Stimulated activated memory B cell treated with anti-CD40 and anti-IgM and Interleukin-4, amounts not matched to agents 10 μg/mL and 1 μg/mL and 100 μg/mL, for 72 hours (primary cell): ENCODE measurements at regions not wholly inside any gene's neighbourhood (a gene's known extent, or its start where the extent isn't known, plus 50 kb on each side); places are given as distances from the start of the nearest gene placed in this dataset.

Source experiments
- ATAC-seq: fragments of 150-1000 bp; cut with Tn5 transposase; 2 replicates; pipeline ENCODE4 v1.10.0; 2021
- H3K27ac Mint-ChIP-seq: one replicate; pipeline ENCODE4 v1.8.0; 2022; ENCODE audit warnings: mild to moderate bottlenecking, mixed read lengths
- H3K27me3 Mint-ChIP-seq: one replicate; pipeline ENCODE4 v1.8.0; 2022; ENCODE audit warnings: mixed read lengths
- H3K36me3 Mint-ChIP-seq: one replicate; pipeline ENCODE4 v1.8.0; 2022; ENCODE audit warnings: mixed read lengths
- H3K4me1 Mint-ChIP-seq: one replicate; pipeline ENCODE4 v1.8.0; 2022; ENCODE audit warnings: mixed read lengths
- H3K4me3 Mint-ChIP-seq: one replicate; pipeline ENCODE4 v1.8.0; 2022; ENCODE audit warnings: mild to moderate bottlenecking, moderate library complexity, mixed read lengths
- H3K9me3 Mint-ChIP-seq: one replicate; pipeline ENCODE4 v1.8.0; 2022; ENCODE audit warnings: mixed read lengths

DNA sequence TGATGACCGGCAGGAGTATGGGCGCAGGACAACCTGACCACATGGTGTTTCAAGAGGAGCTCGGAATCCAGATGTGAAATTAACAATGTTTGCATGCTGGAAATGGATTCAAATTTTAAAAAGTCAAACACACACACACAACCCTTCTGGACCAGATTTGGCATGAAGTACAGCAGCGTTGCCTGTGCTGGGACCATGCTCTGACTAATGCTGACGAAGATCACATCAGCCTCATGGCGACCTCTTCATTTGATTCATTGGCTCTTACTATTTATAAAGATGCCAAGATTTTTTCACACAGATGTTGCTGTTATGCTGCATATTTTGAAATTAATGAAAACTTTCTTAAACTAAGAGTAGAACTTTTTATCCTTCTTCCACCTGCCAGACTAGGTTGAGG lies 926.6 kb upstream of the TMEM132C start:
- H3K36me3 Mint-ChIP-seq = no peaks in the 10 kb centered on the region
- no peak overlapping the region for H3K4me3 Mint-ChIP-seq
- ATAC-seq = no peak
- H3K9me3 Mint-ChIP-seq = no peaks in the 10 kb centered on the region
- H3K4me1 Mint-ChIP-seq = no peaks in the 10 kb centered on the region
- no peak overlapping the region for H3K27ac Mint-ChIP-seq
- H3K27me3 Mint-ChIP-seq = no peaks in the 10 kb centered on the region

DNA sequence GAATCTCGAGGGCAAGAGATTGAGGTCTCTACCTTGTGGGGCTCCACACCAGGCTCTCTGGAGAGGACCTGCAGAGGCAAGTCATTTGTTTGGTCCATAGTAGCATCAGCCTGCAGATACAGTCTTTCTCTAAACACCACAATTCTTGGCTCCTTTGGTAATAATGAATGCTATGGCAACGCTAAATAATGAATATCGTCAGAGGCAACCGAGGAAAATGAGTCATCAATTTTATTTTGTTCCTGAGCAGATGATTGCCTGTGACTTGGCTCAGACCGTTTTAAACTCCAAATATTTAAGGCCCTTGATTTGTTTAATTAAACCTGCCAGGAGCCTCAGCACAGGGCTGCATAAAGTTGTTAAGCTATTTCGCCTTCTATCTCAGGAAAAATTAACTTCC lies 924.1 kb upstream of the TMEM132C start:
- Mint-ChIP-seq H3K9me3 (peaks cover 10% of the 10 kb centered on the region), H3K27me3 (no peaks in the 10 kb centered on the region)

GRCh38 chr12:127343940-127344339 lies 923.0 kb upstream of the TMEM132C start:
- Mint-ChIP-seq H3K36me3 (no peaks in the 10 kb centered on the region), H3K27me3 (no peaks in the 10 kb centered on the region), H3K27ac (no peak overlapping the region), H3K9me3 (peaks cover 10% of the 10 kb centered on the region), H3K4me1 (no peaks in the 10 kb centered on the region), H3K4me3 (no peak overlapping the region)
- ATAC-seq = no peak

More for the DNA sequence above, 924.1 kb upstream of the TMEM132C start:
- H3K4me1 Mint-ChIP-seq = no peaks in the 10 kb centered on the region
- H3K27ac Mint-ChIP-seq = no peak overlapping the region
- no peak overlapping the region for H3K4me3 Mint-ChIP-seq
- ATAC-seq = no peak
- no peaks in the 10 kb centered on the region for H3K36me3 Mint-ChIP-seq

DNA sequence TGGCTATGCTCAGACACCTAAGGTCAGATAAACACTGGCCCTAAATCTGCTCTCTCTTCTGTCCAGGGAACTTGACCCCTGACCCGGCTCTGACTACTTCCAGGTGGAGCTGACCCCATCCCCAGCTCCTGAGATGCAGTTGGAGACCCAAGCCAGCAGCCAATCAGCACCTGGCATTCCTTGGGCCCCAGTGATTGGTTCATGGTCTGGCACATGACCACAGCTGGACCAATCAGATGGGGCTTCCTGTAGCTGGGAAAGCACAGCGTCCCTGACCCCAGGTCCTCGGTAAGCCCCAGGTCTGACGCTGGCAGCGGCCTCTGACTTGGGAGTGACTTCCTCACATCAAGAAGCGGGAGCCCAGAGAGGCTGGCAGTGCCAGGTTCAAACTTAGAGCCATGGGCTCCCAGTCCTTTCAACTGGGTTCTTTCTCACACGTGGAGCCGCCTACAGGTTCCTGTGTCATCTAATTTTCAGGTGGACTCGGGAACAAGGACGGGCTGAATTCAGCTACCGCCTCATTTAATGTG lies 915.4 kb upstream of the TMEM132C start:
- Mint-ChIP-seq H3K4me3 (no peak overlapping the region), H3K36me3 (no peaks in the 10 kb centered on the region), H3K27me3 (no peaks in the 10 kb centered on the region), H3K27ac (no peak overlapping the region), H3K4me1 (no peaks in the 10 kb centered on the region), H3K9me3 (peaks cover 13% of the 10 kb centered on the region)
- no peak for ATAC-seq

GRCh38 chr12:127355061-127355841 lies 911.7 kb upstream of the TMEM132C start:
- ATAC-seq = no peak
- Mint-ChIP-seq H3K9me3 (peaks cover 5% of the 10 kb centered on the region), H3K27me3 (no peaks in the 10 kb centered on the region), H3K27ac (no peak overlapping the region), H3K36me3 (no peaks in the 10 kb centered on the region), H3K4me1 (no peaks in the 10 kb centered on the region), H3K4me3 (no peak overlapping the region)

DNA sequence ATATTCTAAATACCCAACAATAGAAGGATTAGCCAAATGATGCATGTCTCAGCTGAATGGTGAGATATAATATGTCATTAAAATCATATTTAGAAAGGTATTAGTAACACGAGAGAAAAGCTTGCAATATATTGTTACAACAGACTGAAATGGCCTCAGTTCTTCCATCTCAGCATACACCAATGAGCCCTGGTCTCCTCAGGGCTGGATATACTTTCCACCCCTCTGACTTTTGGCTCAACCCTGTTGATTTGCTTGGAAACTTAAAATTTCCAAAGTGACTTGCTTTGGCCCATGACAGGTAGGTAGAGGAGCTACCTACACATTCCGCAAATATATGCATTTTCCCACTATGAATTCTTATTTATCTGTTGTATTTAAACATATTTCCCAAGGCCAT lies 908.1 kb upstream of the TMEM132C start:
- no peaks in the 10 kb centered on the region for H3K9me3 Mint-ChIP-seq
- H3K4me3 Mint-ChIP-seq = no peak overlapping the region
- no peaks in the 10 kb centered on the region for H3K4me1 Mint-ChIP-seq
- no peaks in the 10 kb centered on the region for H3K27me3 Mint-ChIP-seq
- H3K36me3 Mint-ChIP-seq = no peaks in the 10 kb centered on the region
- no peak overlapping the region for H3K27ac Mint-ChIP-seq
- no peak for ATAC-seq

GRCh38 chr12:127360580-127360979 lies 906.4 kb upstream of the TMEM132C start:
- no peaks in the 10 kb centered on the region for H3K36me3 Mint-ChIP-seq
- peaks cover 3% of the 10 kb centered on the region for H3K9me3 Mint-ChIP-seq
- no peak for ATAC-seq

GRCh38 chr12:127362121-127362520 lies 904.8 kb upstream of the TMEM132C start:
- no peak for ATAC-seq
- H3K9me3 Mint-ChIP-seq = peaks cover 4% of the 10 kb centered on the region
- H3K4me1 Mint-ChIP-seq = no peaks in the 10 kb centered on the region
- no peak overlapping the region for H3K27ac Mint-ChIP-seq
- H3K4me3 Mint-ChIP-seq = no peak overlapping the region
- H3K27me3 Mint-ChIP-seq = no peaks in the 10 kb centered on the region
- H3K36me3 Mint-ChIP-seq = no peaks in the 10 kb centered on the region

More at GRCh38 chr12:127360580-127360979, 906.4 kb upstream of the TMEM132C start:
- Mint-ChIP-seq H3K4me3 (no peak overlapping the region), H3K27me3 (no peaks in the 10 kb centered on the region), H3K4me1 (no peaks in the 10 kb centered on the region), H3K27ac (no peak overlapping the region)

DNA sequence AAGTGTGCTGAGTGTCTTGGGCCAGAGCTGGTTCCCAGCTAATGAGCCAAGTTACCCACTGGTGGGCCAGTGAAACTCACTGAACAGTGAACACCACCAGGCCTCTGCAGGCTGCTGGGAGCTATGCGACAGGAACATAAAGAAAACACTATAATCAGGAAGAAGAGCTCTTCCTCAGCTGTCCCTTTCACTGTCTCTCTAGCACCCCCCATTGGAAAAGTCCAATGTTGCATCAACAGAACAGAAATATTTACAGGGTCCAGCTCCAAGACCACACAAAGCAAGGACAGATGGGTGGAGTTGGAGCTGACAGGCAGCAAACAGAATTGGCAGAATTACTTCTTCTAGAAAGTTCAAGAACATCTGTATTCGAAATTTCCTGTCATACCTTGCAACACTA lies 903.6 kb upstream of the TMEM132C start:
- H3K27me3 Mint-ChIP-seq = no peaks in the 10 kb centered on the region
- no peaks in the 10 kb centered on the region for H3K36me3 Mint-ChIP-seq
- H3K4me3 Mint-ChIP-seq = no peak overlapping the region
- no peak overlapping the region for H3K27ac Mint-ChIP-seq
- ATAC-seq = no peak
- no peaks in the 10 kb centered on the region for H3K4me1 Mint-ChIP-seq
- H3K9me3 Mint-ChIP-seq = peaks cover 4% of the 10 kb centered on the region

DNA sequence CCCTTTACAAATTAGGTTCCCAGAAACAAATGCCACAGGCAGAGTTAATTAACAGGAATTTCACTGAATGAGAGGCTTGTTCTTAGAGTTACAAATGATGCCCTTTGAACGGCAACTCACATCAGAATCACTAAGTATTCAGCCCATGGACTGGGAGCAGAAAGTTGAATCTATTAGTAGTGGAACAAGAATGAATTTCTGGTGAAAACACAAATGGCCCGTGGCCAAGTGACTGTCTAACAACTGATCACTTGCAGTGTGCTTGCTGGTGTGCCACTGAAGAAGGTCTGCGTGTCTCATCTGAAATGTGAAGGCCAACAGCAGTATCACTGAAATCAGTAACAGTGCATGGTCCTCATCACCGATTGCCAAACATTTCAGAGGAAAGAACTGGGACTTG lies 893.4 kb upstream of the TMEM132C start:
- Mint-ChIP-seq H3K9me3 (peaks cover 10% of the 10 kb centered on the region), H3K36me3 (no peaks in the 10 kb centered on the region), H3K4me1 (no peaks in the 10 kb centered on the region), H3K4me3 (no peak overlapping the region), H3K27me3 (no peaks in the 10 kb centered on the region), H3K27ac (no peak overlapping the region)
- no peak for ATAC-seq

DNA sequence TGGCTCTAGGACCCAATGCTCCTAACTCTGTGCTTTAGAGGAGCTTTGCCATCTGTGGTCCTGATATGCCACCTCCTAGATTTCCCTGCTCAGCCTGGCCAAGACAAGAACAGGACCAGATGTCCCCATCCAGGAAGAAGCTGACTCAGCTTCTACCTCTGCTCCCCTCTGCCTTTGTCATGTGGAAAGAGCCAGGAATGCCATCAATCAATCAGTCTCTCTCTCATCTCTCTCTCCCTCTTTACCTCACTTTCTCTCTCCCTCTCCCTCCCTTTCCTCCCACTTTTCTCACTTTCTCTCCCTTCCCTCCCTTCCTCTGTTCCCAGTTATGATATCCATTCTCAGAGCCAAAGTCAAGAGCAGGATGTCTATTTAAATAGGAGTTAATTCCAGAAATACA lies 892.5 kb upstream of the TMEM132C start:
- Mint-ChIP-seq H3K36me3 (no peaks in the 10 kb centered on the region), H3K4me1 (no peaks in the 10 kb centered on the region), H3K9me3 (peaks cover 8% of the 10 kb centered on the region), H3K27me3 (no peaks in the 10 kb centered on the region), H3K27ac (no peak overlapping the region), H3K4me3 (no peak overlapping the region)
- ATAC-seq = no peak

DNA sequence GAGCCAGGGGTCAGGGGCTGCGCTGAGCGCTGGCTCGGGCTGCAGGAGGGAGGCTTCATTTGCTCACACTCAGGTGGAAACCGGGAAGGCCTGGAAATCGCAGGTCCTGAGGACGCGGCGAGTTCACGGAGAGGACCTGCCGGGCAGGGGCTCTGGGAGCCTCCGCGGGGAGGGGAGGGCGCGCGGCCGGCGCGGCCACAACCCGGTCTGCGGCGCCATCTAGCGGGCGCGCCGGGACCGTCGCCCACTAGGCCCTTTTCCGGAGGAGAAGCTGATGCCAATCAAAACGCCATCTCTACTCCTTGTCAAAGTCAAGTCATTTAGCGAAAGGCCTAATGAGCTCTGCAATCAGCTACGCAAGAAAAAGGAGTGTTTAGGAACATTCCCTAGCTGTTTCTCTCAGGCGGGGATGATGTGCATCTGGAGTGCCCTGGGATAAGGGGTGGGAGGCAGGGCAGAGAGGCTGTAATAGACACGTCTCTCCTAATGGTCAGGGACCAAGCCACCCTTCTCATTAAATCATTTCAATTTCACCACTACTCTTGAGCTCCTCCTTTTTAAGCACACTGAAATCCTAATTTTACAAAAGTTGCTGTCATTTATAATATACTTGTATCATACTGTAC lies 885.8 kb upstream of the TMEM132C start:
- no peaks in the 10 kb centered on the region for H3K36me3 Mint-ChIP-seq
- peaks cover 4% of the 10 kb centered on the region for H3K9me3 Mint-ChIP-seq
- H3K4me3 Mint-ChIP-seq = no peak overlapping the region
- ATAC-seq = peak; percentile 24
- H3K27me3 Mint-ChIP-seq = no peaks in the 10 kb centered on the region
- no peak overlapping the region for H3K27ac Mint-ChIP-seq
- H3K4me1 Mint-ChIP-seq = no peaks in the 10 kb centered on the region

DNA sequence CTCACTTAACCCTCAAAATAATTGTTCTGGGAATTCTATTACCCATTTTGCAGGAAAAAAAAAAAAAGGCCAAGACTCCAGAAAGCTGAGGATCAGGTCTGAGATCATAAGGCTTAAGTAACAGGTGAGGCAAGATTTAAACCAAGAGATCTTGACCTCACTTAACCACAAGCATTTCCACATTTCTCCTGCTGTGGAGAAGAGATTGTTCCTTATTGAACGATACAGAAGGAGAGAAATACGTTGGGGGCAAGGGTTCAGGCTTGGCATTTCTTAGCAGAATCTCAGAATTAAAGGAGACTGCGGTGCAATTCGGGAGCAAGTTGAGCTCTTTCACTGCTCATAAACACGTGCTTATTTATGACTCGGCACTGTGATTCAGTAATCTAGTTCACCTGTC lies 885.3 kb upstream of the TMEM132C start:
- ATAC-seq = no peak
- H3K4me1 Mint-ChIP-seq = no peaks in the 10 kb centered on the region
- H3K4me3 Mint-ChIP-seq = no peak overlapping the region
- no peaks in the 10 kb centered on the region for H3K27me3 Mint-ChIP-seq
- peaks cover 4% of the 10 kb centered on the region for H3K9me3 Mint-ChIP-seq
- no peak overlapping the region for H3K27ac Mint-ChIP-seq
- no peaks in the 10 kb centered on the region for H3K36me3 Mint-ChIP-seq

DNA sequence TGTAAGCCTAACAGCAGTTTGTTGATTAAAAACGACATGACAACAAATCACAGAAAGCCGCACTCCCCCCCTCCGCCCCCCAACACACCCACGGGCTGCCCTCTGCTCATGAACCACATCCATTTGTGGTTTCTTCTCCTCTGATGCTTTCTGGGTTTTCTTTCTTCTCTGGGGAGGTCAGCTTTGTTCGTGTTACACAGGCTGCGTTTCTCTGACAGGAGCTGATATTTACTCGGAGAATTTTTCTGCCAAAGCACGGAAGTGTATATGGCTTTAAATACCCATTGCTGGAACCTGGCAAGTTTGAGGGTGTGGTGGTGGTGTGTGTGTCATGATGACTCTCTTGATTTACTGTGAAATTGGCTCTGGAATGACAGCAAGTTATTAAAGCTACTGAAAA lies 883.7 kb upstream of the TMEM132C start:
- peaks cover 4% of the 10 kb centered on the region for H3K9me3 Mint-ChIP-seq
- H3K36me3 Mint-ChIP-seq = no peaks in the 10 kb centered on the region
- H3K27me3 Mint-ChIP-seq = no peaks in the 10 kb centered on the region
- H3K4me1 Mint-ChIP-seq = no peaks in the 10 kb centered on the region
- ATAC-seq = no peak
- H3K27ac Mint-ChIP-seq = no peak overlapping the region
- H3K4me3 Mint-ChIP-seq = no peak overlapping the region

DNA sequence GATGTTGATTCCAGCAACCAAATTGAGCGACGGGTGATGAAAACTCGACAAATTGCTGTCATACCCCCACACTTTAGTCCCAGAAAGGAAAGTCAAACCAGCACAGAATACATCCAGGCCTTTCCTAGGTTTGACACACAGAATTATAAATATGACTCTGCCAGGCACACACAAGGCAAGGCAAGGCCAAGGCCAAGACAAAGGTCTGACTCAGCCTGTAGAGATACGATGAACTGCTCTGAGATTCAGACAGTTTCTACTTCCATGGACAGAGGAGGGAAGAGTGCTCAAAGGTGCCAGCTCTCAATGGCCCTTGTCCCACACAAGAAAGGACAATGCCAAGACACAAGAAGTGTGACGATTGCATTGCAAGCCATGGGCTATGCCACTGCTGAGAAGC lies 880.2 kb upstream of the TMEM132C start:
- H3K36me3 Mint-ChIP-seq = no peaks in the 10 kb centered on the region
- no peak for ATAC-seq
- no peaks in the 10 kb centered on the region for H3K27me3 Mint-ChIP-seq
- H3K9me3 Mint-ChIP-seq = no peaks in the 10 kb centered on the region
- no peaks in the 10 kb centered on the region for H3K4me1 Mint-ChIP-seq
- H3K27ac Mint-ChIP-seq = no peak overlapping the region
- H3K4me3 Mint-ChIP-seq = no peak overlapping the region

DNA sequence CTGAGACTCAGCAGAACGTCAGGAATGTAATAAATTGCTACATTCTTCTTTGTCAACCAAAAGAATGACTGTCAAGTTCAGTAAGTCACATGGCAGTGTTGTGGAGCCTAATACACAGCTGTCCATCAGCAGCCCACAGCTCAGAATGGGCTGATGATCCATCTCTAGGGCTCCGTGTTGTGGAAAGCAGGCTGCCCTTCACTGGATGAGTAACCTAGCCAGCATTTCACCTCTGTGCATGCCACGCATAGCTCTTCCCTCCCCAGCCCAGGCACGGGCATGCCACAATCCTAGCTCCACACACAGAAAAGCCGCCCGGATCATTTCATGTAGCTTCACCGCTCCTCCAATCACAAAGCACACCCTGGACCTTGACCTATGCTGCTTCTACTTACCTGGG lies 878.0 kb upstream of the TMEM132C start:
- no peaks in the 10 kb centered on the region for H3K4me1 Mint-ChIP-seq
- H3K9me3 Mint-ChIP-seq = no peaks in the 10 kb centered on the region
- no peak overlapping the region for H3K27ac Mint-ChIP-seq
- H3K36me3 Mint-ChIP-seq = no peaks in the 10 kb centered on the region
- H3K27me3 Mint-ChIP-seq = no peaks in the 10 kb centered on the region
- no peak overlapping the region for H3K4me3 Mint-ChIP-seq
- no peak for ATAC-seq
